ENCODE measurements at regions not wholly inside any gene's neighbourhood (a gene's known extent, or its start where the extent isn't known, plus 50 kb on each side); places are given as distances from the start of the nearest gene placed in this dataset.

DNA sequence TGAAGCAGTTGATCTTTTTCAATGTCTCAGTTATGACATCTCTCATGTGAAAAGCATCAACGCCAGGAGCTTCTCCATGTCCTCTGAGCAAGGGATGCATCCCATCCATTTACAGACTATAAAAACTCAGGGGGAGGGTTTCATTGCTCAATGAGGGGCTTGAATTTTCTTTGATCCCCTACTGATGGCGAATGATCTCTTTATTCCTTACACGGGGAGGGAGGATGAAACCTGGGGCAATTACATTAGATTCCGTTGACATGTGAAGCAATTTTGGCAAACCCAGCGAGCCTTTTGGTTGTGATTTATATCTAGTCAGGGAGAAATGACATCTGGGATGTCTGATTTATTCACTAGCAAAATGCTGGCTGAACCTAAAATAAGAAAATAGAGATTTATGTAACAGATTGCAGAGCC lies 268.9 kb downstream of the HIVEP2 start:
- H3K36me3 ChIP-seq (ENCODE audit: low read depth): no peaks in the 10 kb centered on the region
- no peaks in the 10 kb centered on the region for H3K9me3 ChIP-seq
- H3K4me3 ChIP-seq: no peak overlapping the region
- no peaks in the 10 kb centered on the region for H3K4me1 ChIP-seq (ENCODE audit: low read depth)
- TF ChIP-seq, protein P1, sequence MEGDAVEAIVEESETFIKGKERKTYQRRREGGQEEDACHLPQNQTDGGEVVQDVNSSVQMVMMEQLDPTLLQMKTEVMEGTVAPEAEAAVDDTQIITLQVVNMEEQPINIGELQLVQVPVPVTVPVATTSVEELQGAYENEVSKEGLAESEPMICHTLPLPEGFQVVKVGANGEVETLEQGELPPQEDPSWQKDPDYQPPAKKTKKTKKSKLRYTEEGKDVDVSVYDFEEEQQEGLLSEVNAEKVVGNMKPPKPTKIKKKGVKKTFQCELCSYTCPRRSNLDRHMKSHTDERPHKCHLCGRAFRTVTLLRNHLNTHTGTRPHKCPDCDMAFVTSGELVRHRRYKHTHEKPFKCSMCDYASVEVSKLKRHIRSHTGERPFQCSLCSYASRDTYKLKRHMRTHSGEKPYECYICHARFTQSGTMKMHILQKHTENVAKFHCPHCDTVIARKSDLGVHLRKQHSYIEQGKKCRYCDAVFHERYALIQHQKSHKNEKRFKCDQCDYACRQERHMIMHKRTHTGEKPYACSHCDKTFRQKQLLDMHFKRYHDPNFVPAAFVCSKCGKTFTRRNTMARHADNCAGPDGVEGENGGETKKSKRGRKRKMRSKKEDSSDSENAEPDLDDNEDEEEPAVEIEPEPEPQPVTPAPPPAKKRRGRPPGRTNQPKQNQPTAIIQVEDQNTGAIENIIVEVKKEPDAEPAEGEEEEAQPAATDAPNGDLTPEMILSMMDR (IDR thresholded peaks at IDR 0.05): no peak
- intact Hi-C loops (cut with DNase I, micrococcal nuclease): no loop called here
- DNase-seq: no peak
- no peak for ATAC-seq

DNA sequence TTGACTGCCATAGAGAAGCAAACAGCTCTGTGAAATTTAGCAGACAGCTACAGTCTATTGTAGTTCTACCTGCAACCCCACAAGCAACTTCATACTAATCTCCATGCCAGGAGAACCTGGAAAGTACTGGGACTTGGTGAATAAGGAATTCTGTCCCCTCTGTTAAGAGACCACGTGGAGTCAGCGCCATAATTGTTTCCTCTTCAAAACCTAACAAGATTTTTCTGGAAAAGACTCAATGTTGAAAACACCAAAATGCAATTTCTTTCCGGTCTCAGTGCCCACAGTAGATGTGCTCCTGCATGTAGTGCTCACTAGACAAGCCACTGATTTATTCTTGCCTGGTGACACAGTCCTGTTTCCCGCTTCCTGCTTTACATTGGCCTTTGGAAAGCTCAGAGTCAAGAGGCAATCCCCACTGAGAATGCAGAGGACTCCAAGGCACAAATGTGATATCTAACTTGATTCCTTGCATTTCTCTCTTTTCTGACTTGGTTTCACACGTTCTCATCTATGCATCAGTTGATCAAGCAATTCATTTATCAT lies 268.3 kb downstream of the HIVEP2 start:
- DNase-seq: no peak
- intact Hi-C loops (cut with DNase I, micrococcal nuclease): no loop called here
- H3K4me3 ChIP-seq: no peak overlapping the region
- H3K4me1 ChIP-seq (ENCODE audit: low read depth): no peaks in the 10 kb centered on the region
- no peaks in the 10 kb centered on the region for H3K9me3 ChIP-seq
- ATAC-seq: no peak
- TF ChIP-seq, protein P1 (IDR thresholded peaks at IDR 0.05): no peak
- no peaks in the 10 kb centered on the region for H3K36me3 ChIP-seq (ENCODE audit: low read depth)

GRCh38 chr6:142679907-142680700 lies 264.9 kb downstream of the HIVEP2 start:
- DNase-seq (no peak), ATAC-seq (no peak)
- no peaks in the 10 kb centered on the region for H3K4me1 ChIP-seq (ENCODE audit: low read depth)
- intact Hi-C loops (cut with DNase I, micrococcal nuclease): no loop called here
- TF ChIP-seq, protein P1 (IDR thresholded peaks at IDR 0.05): no peak
- no peaks in the 10 kb centered on the region for H3K36me3 ChIP-seq (ENCODE audit: low read depth)
- H3K4me3 ChIP-seq: no peak overlapping the region
- H3K9me3 ChIP-seq: no peaks in the 10 kb centered on the region

DNA sequence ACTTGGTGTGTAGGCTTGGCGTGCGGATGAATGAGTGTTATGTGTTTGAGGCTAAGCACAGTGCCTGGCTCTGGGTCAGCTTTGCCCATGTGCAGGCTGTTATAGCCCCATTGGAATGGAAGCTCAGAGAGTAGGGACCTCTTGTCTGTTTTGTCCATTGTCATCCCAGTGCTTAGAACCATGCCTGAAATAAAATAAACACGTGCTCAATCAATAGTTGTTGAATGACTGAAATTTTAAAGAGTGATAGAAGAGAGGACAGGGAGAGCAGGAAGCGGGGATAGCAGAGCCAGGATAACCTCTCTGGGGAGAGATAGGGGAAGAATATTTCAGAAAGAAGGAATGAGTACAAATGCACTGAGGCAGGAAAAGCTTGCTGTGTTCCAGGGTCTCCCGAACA lies 263.9 kb downstream of the HIVEP2 start:
- H3K4me1 ChIP-seq (ENCODE audit: low read depth): no peaks in the 10 kb centered on the region
- H3K9me3 ChIP-seq: no peaks in the 10 kb centered on the region
- ATAC-seq: no peak
- DNase-seq: no peak
- no peak overlapping the region for H3K4me3 ChIP-seq
- no peaks in the 10 kb centered on the region for H3K36me3 ChIP-seq (ENCODE audit: low read depth)
- intact Hi-C loops (cut with DNase I, micrococcal nuclease): no loop called here
- TF ChIP-seq, protein P1 (IDR thresholded peaks at IDR 0.05): no peak

GRCh38 chr6:142682985-142683384 lies 262.0 kb downstream of the HIVEP2 start:
- no peak for ATAC-seq
- no peaks in the 10 kb centered on the region for H3K9me3 ChIP-seq
- no peaks in the 10 kb centered on the region for H3K4me1 ChIP-seq (ENCODE audit: low read depth)
- no peak overlapping the region for H3K4me3 ChIP-seq
- TF ChIP-seq, protein P1 (IDR thresholded peaks at IDR 0.05): no peak
- intact Hi-C loops (cut with DNase I, micrococcal nuclease): no loop called here
- H3K36me3 ChIP-seq (ENCODE audit: low read depth): no peaks in the 10 kb centered on the region
- no peak for DNase-seq

All from mucosa of descending colon (tissue), 3 donors.